ENCODE measurements at regions not wholly inside any gene's neighbourhood (a gene's known extent, or its start where the extent isn't known, plus 50 kb on each side); places are given as distances from the start of the nearest gene placed in this dataset.

DNA sequence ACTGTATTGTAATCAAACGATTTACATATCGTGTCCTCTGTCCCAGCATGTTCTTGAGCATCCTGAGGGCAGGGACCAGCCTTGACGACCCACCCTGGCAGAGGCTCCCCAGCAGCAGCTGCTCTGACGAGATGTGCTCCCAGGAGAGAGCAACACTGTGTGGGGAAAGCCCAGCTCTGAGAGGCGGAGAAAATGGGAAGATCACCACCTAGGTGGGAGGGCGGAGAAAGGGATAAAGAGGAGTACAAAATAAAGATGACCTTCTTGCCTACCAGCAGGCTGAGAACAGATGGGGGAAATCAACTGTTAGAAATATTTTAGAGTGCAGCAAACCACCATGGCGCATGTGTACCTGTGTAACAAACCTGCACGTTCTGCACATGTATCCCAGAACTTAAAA is 71.5 kb upstream of the CAPRIN2 start:
- TF ChIP-seq, protein P1, sequence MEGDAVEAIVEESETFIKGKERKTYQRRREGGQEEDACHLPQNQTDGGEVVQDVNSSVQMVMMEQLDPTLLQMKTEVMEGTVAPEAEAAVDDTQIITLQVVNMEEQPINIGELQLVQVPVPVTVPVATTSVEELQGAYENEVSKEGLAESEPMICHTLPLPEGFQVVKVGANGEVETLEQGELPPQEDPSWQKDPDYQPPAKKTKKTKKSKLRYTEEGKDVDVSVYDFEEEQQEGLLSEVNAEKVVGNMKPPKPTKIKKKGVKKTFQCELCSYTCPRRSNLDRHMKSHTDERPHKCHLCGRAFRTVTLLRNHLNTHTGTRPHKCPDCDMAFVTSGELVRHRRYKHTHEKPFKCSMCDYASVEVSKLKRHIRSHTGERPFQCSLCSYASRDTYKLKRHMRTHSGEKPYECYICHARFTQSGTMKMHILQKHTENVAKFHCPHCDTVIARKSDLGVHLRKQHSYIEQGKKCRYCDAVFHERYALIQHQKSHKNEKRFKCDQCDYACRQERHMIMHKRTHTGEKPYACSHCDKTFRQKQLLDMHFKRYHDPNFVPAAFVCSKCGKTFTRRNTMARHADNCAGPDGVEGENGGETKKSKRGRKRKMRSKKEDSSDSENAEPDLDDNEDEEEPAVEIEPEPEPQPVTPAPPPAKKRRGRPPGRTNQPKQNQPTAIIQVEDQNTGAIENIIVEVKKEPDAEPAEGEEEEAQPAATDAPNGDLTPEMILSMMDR (conservative IDR thresholded peaks at IDR 0.05 in 1 of 2, IDR thresholded peaks at IDR 0.05 in 1 of 2; ENCODE audit: low read depth in 1 of 2, low read length in 2 of 2), result no peak
- TF ChIP-seq EZH2 (IDR thresholded peaks at IDR 0.05; ENCODE audit: low read length, missing control alignments), result no peak
